ENCODE measurements at regions not wholly inside any gene's neighbourhood (a gene's known extent, or its start where the extent isn't known, plus 50 kb on each side); places are given as distances from the start of the nearest gene placed in this dataset.

- TF ChIP-seq, protein P1, sequence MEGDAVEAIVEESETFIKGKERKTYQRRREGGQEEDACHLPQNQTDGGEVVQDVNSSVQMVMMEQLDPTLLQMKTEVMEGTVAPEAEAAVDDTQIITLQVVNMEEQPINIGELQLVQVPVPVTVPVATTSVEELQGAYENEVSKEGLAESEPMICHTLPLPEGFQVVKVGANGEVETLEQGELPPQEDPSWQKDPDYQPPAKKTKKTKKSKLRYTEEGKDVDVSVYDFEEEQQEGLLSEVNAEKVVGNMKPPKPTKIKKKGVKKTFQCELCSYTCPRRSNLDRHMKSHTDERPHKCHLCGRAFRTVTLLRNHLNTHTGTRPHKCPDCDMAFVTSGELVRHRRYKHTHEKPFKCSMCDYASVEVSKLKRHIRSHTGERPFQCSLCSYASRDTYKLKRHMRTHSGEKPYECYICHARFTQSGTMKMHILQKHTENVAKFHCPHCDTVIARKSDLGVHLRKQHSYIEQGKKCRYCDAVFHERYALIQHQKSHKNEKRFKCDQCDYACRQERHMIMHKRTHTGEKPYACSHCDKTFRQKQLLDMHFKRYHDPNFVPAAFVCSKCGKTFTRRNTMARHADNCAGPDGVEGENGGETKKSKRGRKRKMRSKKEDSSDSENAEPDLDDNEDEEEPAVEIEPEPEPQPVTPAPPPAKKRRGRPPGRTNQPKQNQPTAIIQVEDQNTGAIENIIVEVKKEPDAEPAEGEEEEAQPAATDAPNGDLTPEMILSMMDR (conservative IDR thresholded peaks at IDR 0.05; ENCODE audit: low read depth, low read length), result no peak
- TF ChIP-seq EZH2 (IDR thresholded peaks at IDR 0.05; ENCODE audit: borderline replicate concordance, low read depth, low read length, poor library complexity, severe bottlenecking), result no peak
- H3K36me3 ChIP-seq (ENCODE audit: insufficient read depth, low read length, poor library complexity, severe bottlenecking), result no peaks in the 10 kb centered on the region
- H3K27ac ChIP-seq (ENCODE audit: low read depth, low read length, poor library complexity, severe bottlenecking), result no peak overlapping the region
- ChIA-PET CTCF (no interaction called here), POLR2A (ENCODE audit: low non-redundant PET) (no interaction called here)
- intact Hi-C loops (cut with micrococcal nuclease; ENCODE audit: unreplicated experiment), result no loop called here
- no peaks in the 10 kb centered on the region for H3K9me3 ChIP-seq (ENCODE audit: low read depth, low read length, poor library complexity, severe bottlenecking)
- H3K27me3 ChIP-seq (replicated peaks; ENCODE audit: insufficient read depth, low read depth, low read length, poor library complexity), result no peaks in the 10 kb centered on the region
- no TSS peak for BruUV-seq (replicated peaks)
- no peaks in the 10 kb centered on the region for H3K4me1 ChIP-seq (ENCODE audit: insufficient read depth, low read length, poor library complexity, severe bottlenecking)
- DNase-seq (ENCODE audit: low spot score), result no peak
- no peak overlapping the region for H3K4me3 ChIP-seq (ENCODE audit: low read depth, low read length, poor library complexity, severe bottlenecking)
These were observed 624.9 kb downstream of the CBLN2 start for GRCh38 chr18:71919211-71919610.

DNA sequence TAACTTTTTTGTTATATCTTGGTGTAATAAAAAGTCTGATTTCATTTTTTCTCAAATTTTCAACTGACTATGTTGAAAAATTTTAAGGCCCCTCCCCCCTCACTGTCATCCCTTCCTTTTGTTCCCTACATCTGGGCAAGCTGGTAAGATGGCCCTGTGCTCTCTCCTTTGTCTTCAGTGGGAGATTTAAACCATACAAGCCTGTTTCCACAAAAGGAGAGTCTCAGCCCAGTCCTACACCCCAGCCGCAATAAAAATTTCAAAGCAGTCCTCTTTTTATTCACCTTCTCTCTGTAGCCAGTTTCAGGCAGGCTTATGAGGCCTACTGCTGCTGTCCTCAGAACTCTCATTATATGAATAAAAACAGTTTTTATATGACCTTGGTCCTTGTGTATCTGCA is 630.5 kb downstream of the CBLN2 start:
- H3K4me1 ChIP-seq (ENCODE audit: insufficient read depth, low read length, poor library complexity, severe bottlenecking), result no peaks in the 10 kb centered on the region
- ChIA-PET POLR2A (ENCODE audit: low non-redundant PET) (no interaction called here), CTCF (no interaction called here)
- no peak overlapping the region for H3K4me3 ChIP-seq (ENCODE audit: low read depth, low read length, poor library complexity, severe bottlenecking)
- H3K36me3 ChIP-seq (ENCODE audit: insufficient read depth, low read length, poor library complexity, severe bottlenecking), result no peaks in the 10 kb centered on the region
- no peaks in the 10 kb centered on the region for H3K27me3 ChIP-seq (replicated peaks; ENCODE audit: insufficient read depth, low read depth, low read length, poor library complexity)
- TF ChIP-seq, protein P1 (conservative IDR thresholded peaks at IDR 0.05; ENCODE audit: low read depth, low read length), result no peak
- no peak for TF ChIP-seq EZH2 (IDR thresholded peaks at IDR 0.05; ENCODE audit: borderline replicate concordance, low read depth, low read length, poor library complexity, severe bottlenecking)
- intact Hi-C loops (cut with micrococcal nuclease; ENCODE audit: unreplicated experiment), result no loop called here
- H3K9me3 ChIP-seq (ENCODE audit: low read depth, low read length, poor library complexity, severe bottlenecking), result no peaks in the 10 kb centered on the region
- no peak for DNase-seq (ENCODE audit: low spot score)
- H3K27ac ChIP-seq (ENCODE audit: low read depth, low read length, poor library complexity, severe bottlenecking), result no peak overlapping the region
- BruUV-seq (replicated peaks), result no TSS peak

GRCh38 chr18:71902482-71902881 is 641.7 kb downstream of the CBLN2 start:
- Histone ChIP-seq H3K4me1 (ENCODE audit: insufficient read depth, low read length, poor library complexity, severe bottlenecking) (no peaks in the 10 kb centered on the region), H3K4me3 (ENCODE audit: low read depth, low read length, poor library complexity, severe bottlenecking) (no peak overlapping the region), H3K27ac (ENCODE audit: low read depth, low read length, poor library complexity, severe bottlenecking) (no peak overlapping the region), H3K27me3 (replicated peaks; ENCODE audit: insufficient read depth, low read depth, low read length, poor library complexity) (no peaks in the 10 kb centered on the region), H3K9me3 (ENCODE audit: low read depth, low read length, poor library complexity, severe bottlenecking) (no peaks in the 10 kb centered on the region), H3K36me3 (ENCODE audit: insufficient read depth, low read length, poor library complexity, severe bottlenecking) (no peaks in the 10 kb centered on the region)
- TF ChIP-seq EZH2 (IDR thresholded peaks at IDR 0.05; ENCODE audit: borderline replicate concordance, low read depth, low read length, poor library complexity, severe bottlenecking), result no peak
- TF ChIP-seq, protein P1 (conservative IDR thresholded peaks at IDR 0.05; ENCODE audit: low read depth, low read length), result no peak
- no TSS peak for BruUV-seq (replicated peaks)
- ChIA-PET CTCF (no interaction called here), POLR2A (ENCODE audit: low non-redundant PET) (no interaction called here)
- intact Hi-C loops (cut with micrococcal nuclease; ENCODE audit: unreplicated experiment), result no loop called here
- no peak for DNase-seq (ENCODE audit: low spot score)

Data from A673 (cell line).